ENCODE measurements at regions not wholly inside any gene's neighbourhood (a gene's known extent, or its start where the extent isn't known, plus 50 kb on each side); places are given as distances from the start of the nearest gene placed in this dataset.

GRCh38 chr3:187973977-187974870, 179.7 kb upstream of the LPP start:
- POLR2A ChIA-PET, result interaction anchor here (0.5 to 1.0 kb wide), 2 partner anchors 228 to 231 kb away, joined by 4 to 6 read pairs; partner anchors contain the start of gene BCL6

More at GRCh38 chr3:187973977-187974870, 179.7 kb upstream of the LPP start:
- peak overlapping the region; percentile 81 for H3K4me3 Mint-ChIP-seq
- H3K9me3 Mint-ChIP-seq (ENCODE audit: insufficient read depth), result no peaks in the 10 kb centered on the region
- Histone ChIP-seq H3K9me3 (ENCODE audit: control extremely low read depth in 1 of 3, control insufficient read depth in 2 of 3, insufficient read depth in 1 of 3, low read length in 2 of 3) (peaks cover 0 to 5% (median 5%) of the 10 kb centered on the region in 3 donors), H3K36me3 (replicated peaks in 1 of 2; ENCODE audit: control extremely low read depth in 1 of 2, control insufficient read depth in 1 of 2, extremely low read depth in 1 of 2, insufficient read depth in 2 of 2, low read length in 1 of 2) (no peaks in the 10 kb centered on the region), H3K4me1 (ENCODE audit: control insufficient read depth in 2 of 2, insufficient read depth in 2 of 2, low read length in 2 of 2) (peaks cover 51 to 57% of the 10 kb centered on the region in 2 donors), H3K27ac (ENCODE audit: low read length in 2 of 2) (no peak overlapping the region), H3K4me3 (ENCODE audit: control extremely low read depth in 1 of 5, extremely low read depth in 1 of 5, insufficient read depth in 1 of 5, low read depth in 2 of 5, low read length in 4 of 5) (peak overlapping the region in 3 of 5 experiments; percentile 29 to 51 (median 34)), H3K79me2 (ENCODE audit: control insufficient read depth, insufficient read depth, low read length) (no peaks in the 10 kb centered on the region), H3K9ac (ENCODE audit: low read length) (peak overlapping the region; percentile 25), H4K20me1 (ENCODE audit: control insufficient read depth, insufficient read depth, low read length, poor library complexity, severe bottlenecking) (no peaks in the 10 kb centered on the region), H3K27me3 (replicated peaks in 1 of 4; ENCODE audit: control extremely low read depth in 1 of 4, control insufficient read depth in 3 of 4, insufficient read depth in 4 of 4, low read length in 3 of 4) (peaks cover 0 to 15% (median 5%) of the 10 kb centered on the region in 4 experiments), H3K4me2 (replicated peaks; ENCODE audit: low read depth, low read length, poor library complexity, severe bottlenecking) (peak overlapping the region; percentile 58), H2AFZ (ENCODE audit: insufficient read depth, low read depth, low read length, poor library complexity, severe bottlenecking) (no peak overlapping the region)
- DNase-seq, result peak; percentile 26
- H3K4me1 Mint-ChIP-seq, result peaks cover 63% of the 10 kb centered on the region
- WGBS (ENCODE audit: insufficient coverage), result 26% methylated on average over 3 of the region's 9 CpGs
- no peak for ATAC-seq (ENCODE audit: low read depth)
- H3K27me3 Mint-ChIP-seq, result peaks cover 26% of the 10 kb centered on the region
- H3K27ac Mint-ChIP-seq, result peak overlapping the region; percentile 73
- intact Hi-C loops (cut with micrococcal nuclease), result loop anchor here (10.0 kb wide), 3 partner anchors 611 to 981 kb away; no protein-coding TSS in a partner anchor
- CTCF ChIA-PET, result interaction anchor here (0.5 to 5.6 kb wide), 18 partner anchors 24 to 983 kb away, joined by 3 to 61 read pairs (median 4); partner anchors contain the start of genes BCL6 and LPP
- no peak for TF ChIP-seq EZH2 (IDR thresholded peaks at IDR 0.05; ENCODE audit: borderline replicate concordance, insufficient read depth, low read depth, low read length, poor library complexity, severe bottlenecking)
- peak; percentile 49 for TF ChIP-seq CTCF (IDR thresholded peaks at IDR 0.05)

Measured in B cell (primary cell).